Smooth muscle cell (in vitro differentiated cells): ENCODE measurements at regions not wholly inside any gene's neighbourhood (a gene's known extent, or its start where the extent isn't known, plus 50 kb on each side); places are given as distances from the start of the nearest gene placed in this dataset.
A peak's percentile ranks its signal among the peaks of the same experiment; 100 is the strongest.

Experiments
- DNase-seq: peaks from one replicate; lab custom pipeline; 2025; ENCODE audit not compliant: unreplicated experiment; lab: John Stamatoyannopoulos, UW
- H2AFZ ChIP-seq: fragments of 200-600 bp; sonication (generic); 2 replicates; pipeline ENCODE4 v1.6.0; 2016; ENCODE audit warnings: antibody characterized with exemption, low read depth, mild to moderate bottlenecking
- H3F3A ChIP-seq: fragments of 200-600 bp; sonication (generic); 2 replicates; pipeline ENCODE4 v1.6.0; 2017; ENCODE audit warnings: antibody characterized with exemption, low read depth
- H3K27ac ChIP-seq: fragments of 200-600 bp; sonication (generic); 2 replicates; pipeline ENCODE4 v1.5.1; 2016; ENCODE audit warnings: low read depth, mild to moderate bottlenecking
- H3K27me3 ChIP-seq: fragments of 200-600 bp; sonication (generic); 2 replicates; pipeline ENCODE4 v1.6.1; 2016; ENCODE audit warnings: low read depth, mild to moderate bottlenecking
- H3K36me3 ChIP-seq: fragments of 200-600 bp; sonication (generic); 2 replicates; pipeline ENCODE4 v1.5.1; 2016; ENCODE audit warnings: low read depth
- H3K4me1 ChIP-seq: fragments of 200-600 bp; sonication (generic); 2 replicates; pipeline ENCODE4 v1.5.1; 2016; ENCODE audit warnings: low read depth
- H3K4me2 ChIP-seq: fragments of 200-600 bp; sonication (generic); 2 replicates; pipeline ENCODE4 v1.6.0; 2016; ENCODE audit warnings: mild to moderate bottlenecking
- H3K4me3 ChIP-seq: fragments of 200-600 bp; sonication (generic); 2 replicates; pipeline ENCODE4 v1.5.1; 2016; ENCODE audit warnings: mild to moderate bottlenecking
- H3K79me2 ChIP-seq: fragments of 200-600 bp; sonication (generic); 2 replicates; pipeline ENCODE4 v1.6.0; 2016; ENCODE audit warnings: low read depth, mild to moderate bottlenecking
- H3K9ac ChIP-seq: fragments of 200-600 bp; sonication (generic); 2 replicates; pipeline ENCODE4 v1.6.0; 2016; ENCODE audit warnings: low read depth
- H3K9me3 ChIP-seq: fragments of 200-600 bp; sonication (generic); replicated peaks from 2 replicates; pipeline ENCODE4 v1.5.1; 2016; ENCODE audit warnings: low read depth
- H4K20me1 ChIP-seq: fragments of 200-600 bp; sonication (generic); 2 replicates; pipeline ENCODE4 v1.6.0; 2016; ENCODE audit warnings: low read depth
- WGBS: methylation state at CpG from one replicate; pipeline ENCODE4 v1.1.7; 2016; ENCODE audit warnings: low lambda C conversion rate; 5-methylcytosine and 5-hydroxymethylcytosine counted together
- TF ChIP-seq, protein P1 (sequence below): fragments of 200-600 bp; sonication (generic); IDR thresholded peaks from 2 replicates; pipeline ENCODE4 v1.5.1; 2017; ENCODE audit warnings: borderline replicate concordance, mild to moderate bottlenecking, antibody characterized with exemption; ENCODE audit not compliant: insufficient read depth, poor library complexity, severe bottlenecking

DNA sequence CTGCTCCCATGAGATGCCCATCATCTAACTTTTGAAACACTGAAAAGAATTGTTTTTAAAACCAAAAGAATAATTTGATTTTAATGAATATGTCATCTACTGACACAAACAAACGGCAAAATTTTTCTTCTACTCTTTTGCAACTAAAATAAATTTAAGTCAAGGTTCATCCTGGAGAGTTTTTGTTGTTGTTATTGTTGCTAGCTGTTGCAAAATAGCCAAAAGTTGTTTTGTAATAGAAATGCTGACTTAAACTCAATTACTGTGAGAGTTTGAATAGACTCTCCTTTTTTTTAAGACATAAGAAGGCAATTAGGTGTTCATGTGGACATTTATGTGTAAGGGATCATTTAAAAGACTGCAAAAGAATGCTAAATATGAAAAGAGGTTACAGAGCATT is 146.0 kb upstream of the SEM1 start:
- H3F3A ChIP-seq = no peaks in the 10 kb centered on the region
- H3K79me2 ChIP-seq = no peaks in the 10 kb centered on the region
- DNase-seq = no peak
- H3K27me3 ChIP-seq = peaks cover 9% of the 10 kb centered on the region
- no peaks in the 10 kb centered on the region for H4K20me1 ChIP-seq
- no peaks in the 10 kb centered on the region for H3K4me1 ChIP-seq
- H3K36me3 ChIP-seq = no peaks in the 10 kb centered on the region
- no peak overlapping the region for H2AFZ ChIP-seq
- no peaks in the 10 kb centered on the region for H3K9me3 ChIP-seq
- H3K4me2 ChIP-seq = no peak overlapping the region
- H3K27ac ChIP-seq = no peak overlapping the region
- TF ChIP-seq, protein P1, sequence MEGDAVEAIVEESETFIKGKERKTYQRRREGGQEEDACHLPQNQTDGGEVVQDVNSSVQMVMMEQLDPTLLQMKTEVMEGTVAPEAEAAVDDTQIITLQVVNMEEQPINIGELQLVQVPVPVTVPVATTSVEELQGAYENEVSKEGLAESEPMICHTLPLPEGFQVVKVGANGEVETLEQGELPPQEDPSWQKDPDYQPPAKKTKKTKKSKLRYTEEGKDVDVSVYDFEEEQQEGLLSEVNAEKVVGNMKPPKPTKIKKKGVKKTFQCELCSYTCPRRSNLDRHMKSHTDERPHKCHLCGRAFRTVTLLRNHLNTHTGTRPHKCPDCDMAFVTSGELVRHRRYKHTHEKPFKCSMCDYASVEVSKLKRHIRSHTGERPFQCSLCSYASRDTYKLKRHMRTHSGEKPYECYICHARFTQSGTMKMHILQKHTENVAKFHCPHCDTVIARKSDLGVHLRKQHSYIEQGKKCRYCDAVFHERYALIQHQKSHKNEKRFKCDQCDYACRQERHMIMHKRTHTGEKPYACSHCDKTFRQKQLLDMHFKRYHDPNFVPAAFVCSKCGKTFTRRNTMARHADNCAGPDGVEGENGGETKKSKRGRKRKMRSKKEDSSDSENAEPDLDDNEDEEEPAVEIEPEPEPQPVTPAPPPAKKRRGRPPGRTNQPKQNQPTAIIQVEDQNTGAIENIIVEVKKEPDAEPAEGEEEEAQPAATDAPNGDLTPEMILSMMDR = no peak
- H3K9ac ChIP-seq = no peak overlapping the region
- no peak overlapping the region for H3K4me3 ChIP-seq
- 82% methylated on average over 1 of the region's 1 CpG for WGBS

DNA sequence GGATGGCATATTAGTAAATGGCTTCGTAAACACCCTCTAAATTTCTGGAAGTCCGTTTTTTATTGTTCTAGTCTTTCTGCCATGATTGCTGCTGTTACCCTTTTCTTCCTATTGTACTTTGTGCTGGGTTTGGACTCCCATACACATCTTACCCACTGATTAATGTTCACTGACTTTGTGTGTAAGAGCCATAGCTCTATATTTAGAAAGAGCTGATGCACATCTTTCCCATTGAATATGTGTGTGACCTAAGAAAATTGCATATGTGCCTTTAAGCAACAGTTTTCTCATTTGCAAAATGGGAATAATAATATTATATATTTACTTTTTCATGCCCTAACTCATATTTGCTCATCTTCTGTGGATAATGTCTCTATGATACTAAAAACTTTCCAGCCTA is 135.8 kb upstream of the DLX6 start:
- peak overlapping the region; percentile 27 for H3K9ac ChIP-seq
- TF ChIP-seq, protein P1 = no peak
- no peak overlapping the region for H3K4me3 ChIP-seq
- H3K36me3 ChIP-seq = no peaks in the 10 kb centered on the region
- H3K79me2 ChIP-seq = no peaks in the 10 kb centered on the region
- 75% methylated on average over 2 of the region's 2 CpGs for WGBS
- DNase-seq = no peak
- no peaks in the 10 kb centered on the region for H3K27me3 ChIP-seq
- H3F3A ChIP-seq = no peaks in the 10 kb centered on the region
- peak overlapping the region; percentile 68 for H3K27ac ChIP-seq
- no peaks in the 10 kb centered on the region for H4K20me1 ChIP-seq
- H3K9me3 ChIP-seq = no peaks in the 10 kb centered on the region
- peak overlapping the region; percentile 51 for H3K4me2 ChIP-seq
- peak overlapping the region; percentile 41 for H2AFZ ChIP-seq
- no peaks in the 10 kb centered on the region for H3K4me1 ChIP-seq

DNA sequence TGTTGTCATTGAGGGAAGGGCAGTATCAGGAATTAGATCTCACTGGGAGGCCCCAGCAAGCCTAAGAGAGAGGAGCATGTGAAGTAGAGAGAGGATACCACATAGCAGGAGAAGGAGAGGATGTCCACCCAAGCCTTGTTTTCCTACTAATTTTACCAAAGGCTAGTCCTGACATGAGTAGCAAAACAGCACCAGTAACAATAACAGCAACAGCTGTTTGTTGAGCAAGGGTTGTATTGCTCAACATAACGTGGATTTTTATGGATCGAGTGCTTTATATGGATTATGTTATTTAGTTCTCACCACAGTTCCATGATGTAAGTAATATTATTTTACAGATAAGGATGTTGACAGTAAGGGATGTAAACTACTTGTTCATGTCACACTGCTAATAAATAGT is 135.2 kb upstream of the DLX6 start:
- Histone ChIP-seq H4K20me1 (no peaks in the 10 kb centered on the region), H3K27me3 (no peaks in the 10 kb centered on the region), H3K4me3 (no peak overlapping the region), H3K79me2 (no peaks in the 10 kb centered on the region), H3K36me3 (no peaks in the 10 kb centered on the region), H3F3A (no peaks in the 10 kb centered on the region), H3K9me3 (no peaks in the 10 kb centered on the region), H3K27ac (peak overlapping the region; percentile 68), H3K4me1 (no peaks in the 10 kb centered on the region), H3K9ac (peak overlapping the region; percentile 27), H3K4me2 (peak overlapping the region; percentile 51), H2AFZ (peak overlapping the region; percentile 41)
- no peak for DNase-seq
- WGBS = 25% methylated on average over 2 of the region's 2 CpGs
- TF ChIP-seq, protein P1 = no peak

DNA sequence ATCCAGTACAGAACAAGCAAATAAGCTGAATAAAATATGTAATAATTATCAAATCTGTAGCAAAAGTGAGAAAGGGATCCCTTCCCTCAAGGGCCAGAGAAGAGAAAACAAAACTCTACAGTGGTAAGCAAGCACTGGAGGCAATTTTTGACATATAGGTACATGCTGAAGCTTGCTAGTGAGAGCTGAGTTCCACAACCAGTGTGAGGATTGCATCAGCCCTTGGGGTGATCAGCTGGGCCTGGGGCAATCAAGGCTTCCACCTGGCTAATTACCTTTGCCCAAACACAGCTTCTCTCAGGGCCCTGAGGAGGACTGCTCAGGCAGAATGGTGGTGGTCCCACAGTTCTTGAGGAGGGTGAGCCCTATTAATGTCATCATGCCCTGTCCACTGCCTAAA is 134.4 kb upstream of the DLX6 start:
- Histone ChIP-seq H4K20me1 (no peaks in the 10 kb centered on the region), H2AFZ (peak overlapping the region; percentile 41), H3K4me3 (no peak overlapping the region), H3K27ac (peak overlapping the region; percentile 68), H3K27me3 (no peaks in the 10 kb centered on the region), H3K9ac (no peak overlapping the region), H3K4me2 (peak overlapping the region; percentile 51), H3K36me3 (no peaks in the 10 kb centered on the region), H3K9me3 (no peaks in the 10 kb centered on the region), H3K4me1 (no peaks in the 10 kb centered on the region), H3K79me2 (no peaks in the 10 kb centered on the region), H3F3A (no peaks in the 10 kb centered on the region)
- TF ChIP-seq, protein P1 = no peak
- DNase-seq = no peak
